C4-2B (cell line): ENCODE measurements at regions not wholly inside any gene's neighbourhood (a gene's known extent, or its start where the extent isn't known, plus 50 kb on each side); places are given as distances from the start of the nearest gene placed in this dataset.

Experiments used
- H3K27ac ChIP-seq: fragments of 450-650 bp; 2 replicates; pipeline ENCODE4 v1.5.1; 2017
- CTCF ChIP-seq: fragments of 450-650 bp; conservative IDR thresholded peaks from 2 replicates; pipeline ENCODE4 v1.5.1; 2017; ENCODE audit warnings: mild to moderate bottlenecking
- ZFX ChIP-seq: fragments of 450-650 bp; IDR thresholded peaks from 2 replicates; pipeline ENCODE4 v1.6.1; 2017

GRCh38 chr19:31112158-31112557 is 237.1 kb downstream of the TSHZ3 start:
- TF ChIP-seq ZFX (no peak), CTCF (no peak)
- H3K27ac ChIP-seq, result no peak overlapping the region

DNA sequence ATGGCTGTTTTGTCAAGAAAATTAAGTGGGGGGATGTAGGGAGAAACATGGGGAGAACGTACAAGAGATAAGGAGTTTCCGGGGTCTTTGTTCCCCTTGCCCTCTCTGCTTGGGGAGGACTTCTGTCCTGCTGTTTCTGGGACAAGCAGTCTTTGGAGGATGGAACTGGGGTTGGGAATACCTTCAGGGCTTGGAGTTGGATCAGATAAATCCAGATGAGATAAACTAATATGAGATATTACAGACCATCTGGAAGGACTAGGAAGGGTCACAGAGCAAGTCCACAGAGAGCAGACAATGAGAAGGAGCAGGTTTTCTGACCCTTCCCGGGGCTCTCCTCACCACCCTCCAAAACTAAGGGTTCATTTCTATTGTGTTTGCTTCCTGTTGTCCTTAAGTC is 237.5 kb downstream of the TSHZ3 start:
- TF ChIP-seq ZFX, result no peak
- no peak overlapping the region for H3K27ac ChIP-seq

- TF ChIP-seq ZFX (no peak), CTCF (no peak)
- H3K27ac ChIP-seq, result no peak overlapping the region
Observed at GRCh38 chr19:31110336-31110735, 238.9 kb downstream of the TSHZ3 start.

GRCh38 chr19:31109636-31110035 is 239.6 kb downstream of the TSHZ3 start:
- H3K27ac ChIP-seq, result no peak overlapping the region
- no peak for TF ChIP-seq ZFX
- TF ChIP-seq CTCF, result no peak

GRCh38 chr19:31107096-31107495 is 242.1 kb downstream of the TSHZ3 start:
- TF ChIP-seq ZFX, result no peak
- TF ChIP-seq CTCF, result no peak

DNA sequence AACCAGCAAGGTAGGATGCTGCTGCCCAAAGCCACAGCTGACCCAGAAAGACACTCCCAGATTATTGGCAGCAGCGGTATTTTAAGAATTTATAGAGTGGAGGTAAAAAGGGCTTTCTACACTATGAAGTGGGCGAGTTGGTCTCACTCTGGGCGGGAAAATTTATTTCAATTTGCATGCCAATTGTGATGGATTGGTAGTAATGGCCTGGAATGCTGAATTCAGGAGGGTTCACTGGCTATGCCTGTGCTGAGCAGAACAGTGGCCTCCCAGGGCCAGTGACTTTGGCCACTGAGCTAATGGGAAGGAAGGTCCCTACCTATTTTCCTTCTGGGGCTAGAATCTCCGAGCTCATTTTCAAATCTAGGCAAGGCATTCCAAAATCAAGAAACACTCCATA is 243.5 kb downstream of the TSHZ3 start:
- no peak for TF ChIP-seq ZFX
- no peak for TF ChIP-seq CTCF
- no peak overlapping the region for H3K27ac ChIP-seq

More at GRCh38 chr19:31107096-31107495, 242.1 kb downstream of the TSHZ3 start:
- no peak overlapping the region for H3K27ac ChIP-seq

DNA sequence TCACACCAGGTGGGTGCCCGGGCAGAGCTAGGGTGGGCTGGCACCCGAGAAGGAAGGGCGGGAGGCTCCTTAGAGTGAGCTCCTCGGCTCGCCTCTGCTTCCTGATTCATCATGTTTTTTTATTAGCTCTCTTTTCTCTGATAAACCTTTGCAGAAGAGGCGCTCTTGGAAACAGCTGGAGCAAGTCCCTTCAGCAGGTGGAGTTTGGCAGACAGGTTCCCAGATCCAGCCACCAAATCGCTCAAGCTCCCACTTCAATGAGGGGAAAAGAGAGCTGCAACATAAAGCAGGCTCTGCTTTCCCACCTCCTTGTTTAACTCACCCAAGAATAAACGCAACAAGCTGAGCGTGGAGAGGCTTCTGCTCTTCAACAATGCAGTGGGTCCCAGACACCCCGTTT is 244.8 kb downstream of the TSHZ3 start:
- TF ChIP-seq CTCF (no peak), ZFX (no peak)
- no peak overlapping the region for H3K27ac ChIP-seq

GRCh38 chr19:31103228-31103627 is 246.0 kb downstream of the TSHZ3 start:
- no peak overlapping the region for H3K27ac ChIP-seq
- TF ChIP-seq ZFX (no peak), CTCF (no peak)
